ENCODE measurements at regions not wholly inside any gene's neighbourhood (a gene's known extent, or its start where the extent isn't known, plus 50 kb on each side); places are given as distances from the start of the nearest gene placed in this dataset.

DNA sequence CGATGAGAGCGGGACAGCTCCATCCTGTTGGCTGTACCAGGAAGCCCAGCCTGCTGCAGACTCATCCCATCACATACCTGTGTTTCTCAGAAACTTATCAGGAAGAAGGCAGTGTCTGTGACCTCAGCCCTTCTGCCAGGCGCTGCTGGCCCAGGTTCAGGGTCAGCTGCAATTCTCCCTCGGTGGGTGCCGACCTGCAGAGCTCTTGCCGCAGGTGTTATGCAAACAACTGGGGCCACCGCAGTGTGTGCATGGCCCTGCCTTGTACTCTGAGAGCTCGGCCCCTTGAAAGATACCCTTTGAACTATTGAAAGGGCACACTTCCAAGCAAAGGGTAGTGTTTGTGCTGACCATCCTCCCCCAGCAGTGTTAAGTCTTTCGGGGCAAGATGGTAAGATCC, 322.2 kb upstream of the DIO3 start:
- no peak overlapping the region for H3K4me3 ChIP-seq (ENCODE audit: low read depth in 1 of 2, low read length in 2 of 2)

DNA sequence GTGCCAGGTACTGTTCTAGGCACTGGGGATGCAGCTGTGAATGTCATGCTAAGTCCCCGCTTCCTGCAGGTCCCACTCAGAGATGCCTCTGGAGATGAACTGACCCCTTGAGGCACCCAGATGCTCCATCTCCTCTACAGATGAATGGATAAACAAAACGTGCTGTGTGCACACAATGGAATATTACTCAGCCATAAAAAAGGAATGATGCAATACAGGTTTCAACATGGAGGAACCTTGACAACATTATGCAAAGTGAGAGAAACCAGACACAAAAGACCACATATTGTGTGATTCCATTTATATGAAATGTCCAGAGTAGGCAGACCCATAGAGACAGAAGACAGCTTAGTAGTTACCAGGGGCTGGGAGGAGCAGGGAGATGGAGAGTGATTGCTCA, 320.1 kb upstream of the DIO3 start:
- Histone ChIP-seq H3K27ac (ENCODE audit: low read length) (no peak overlapping the region), H3K9me3 (ENCODE audit: insufficient read depth, low read length, severe bottlenecking) (no peaks in the 10 kb centered on the region)

More for the DNA sequence above, 322.2 kb upstream of the DIO3 start:
- DNase-seq (peak; percentile 3), ATAC-seq (ENCODE audit: insufficient read depth, low read depth) (no peak)
- Histone ChIP-seq H3K4me2 (ENCODE audit: insufficient read depth, low read length) (no peak overlapping the region), H3K4me1 (ENCODE audit: insufficient read depth, low read length) (peaks cover 13% of the 10 kb centered on the region), H3K9ac (ENCODE audit: low read depth, low read length) (no peak overlapping the region), H2AFZ (ENCODE audit: low read depth, low read length) (no peak overlapping the region), H3K9me3 (ENCODE audit: insufficient read depth, low read length, severe bottlenecking) (no peaks in the 10 kb centered on the region), H3K79me2 (ENCODE audit: insufficient read depth, low read length) (no peaks in the 10 kb centered on the region), H3K27me3 (ENCODE audit: insufficient read depth, low read length, poor library complexity) (peaks cover 14% of the 10 kb centered on the region), H3K27ac (ENCODE audit: low read length) (no peak overlapping the region), H3K36me3 (ENCODE audit: insufficient read depth, low read length) (no peaks in the 10 kb centered on the region), H4K20me1 (ENCODE audit: insufficient read depth, low read length) (no peaks in the 10 kb centered on the region)
- TF ChIP-seq, protein P1, sequence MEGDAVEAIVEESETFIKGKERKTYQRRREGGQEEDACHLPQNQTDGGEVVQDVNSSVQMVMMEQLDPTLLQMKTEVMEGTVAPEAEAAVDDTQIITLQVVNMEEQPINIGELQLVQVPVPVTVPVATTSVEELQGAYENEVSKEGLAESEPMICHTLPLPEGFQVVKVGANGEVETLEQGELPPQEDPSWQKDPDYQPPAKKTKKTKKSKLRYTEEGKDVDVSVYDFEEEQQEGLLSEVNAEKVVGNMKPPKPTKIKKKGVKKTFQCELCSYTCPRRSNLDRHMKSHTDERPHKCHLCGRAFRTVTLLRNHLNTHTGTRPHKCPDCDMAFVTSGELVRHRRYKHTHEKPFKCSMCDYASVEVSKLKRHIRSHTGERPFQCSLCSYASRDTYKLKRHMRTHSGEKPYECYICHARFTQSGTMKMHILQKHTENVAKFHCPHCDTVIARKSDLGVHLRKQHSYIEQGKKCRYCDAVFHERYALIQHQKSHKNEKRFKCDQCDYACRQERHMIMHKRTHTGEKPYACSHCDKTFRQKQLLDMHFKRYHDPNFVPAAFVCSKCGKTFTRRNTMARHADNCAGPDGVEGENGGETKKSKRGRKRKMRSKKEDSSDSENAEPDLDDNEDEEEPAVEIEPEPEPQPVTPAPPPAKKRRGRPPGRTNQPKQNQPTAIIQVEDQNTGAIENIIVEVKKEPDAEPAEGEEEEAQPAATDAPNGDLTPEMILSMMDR (IDR thresholded peaks at IDR 0.05; ENCODE audit: borderline replicate concordance, extremely low read depth, low read length, poor library complexity, severe bottlenecking) = no peak
- TF ChIP-seq EZH2 (IDR thresholded peaks at IDR 0.05; ENCODE audit: borderline replicate concordance, low read depth, low read length, severe bottlenecking) = no peak

DNA sequence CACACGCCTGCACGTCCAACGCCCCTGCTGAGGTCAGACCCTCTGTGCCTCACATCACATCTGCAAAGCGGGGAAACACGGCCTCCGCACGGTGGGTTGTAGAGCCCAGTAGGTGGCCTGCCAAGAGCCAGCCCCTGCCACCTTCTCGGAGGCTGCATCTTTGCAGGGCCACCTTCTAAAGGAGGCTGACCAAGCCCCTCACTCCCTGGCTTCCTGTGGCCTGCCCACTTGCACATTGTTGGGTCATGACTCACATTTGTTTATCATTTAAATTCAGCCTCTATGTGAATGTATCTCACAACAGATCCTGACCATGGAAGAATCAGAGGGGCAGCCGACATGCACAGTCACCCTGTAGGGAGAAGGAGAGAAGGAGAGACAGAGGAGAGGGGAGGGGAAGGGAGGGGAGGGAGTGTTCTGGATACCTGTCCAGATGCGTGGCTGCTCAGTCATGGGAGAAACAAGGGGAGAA, 319.5 kb upstream of the DIO3 start:
- Histone ChIP-seq H3K9me3 (ENCODE audit: insufficient read depth, low read length, severe bottlenecking) (peaks cover 5% of the 10 kb centered on the region), H3K79me2 (ENCODE audit: insufficient read depth, low read length) (no peaks in the 10 kb centered on the region), H3K4me2 (ENCODE audit: insufficient read depth, low read length) (no peak overlapping the region), H3K4me3 (ENCODE audit: low read depth in 1 of 2, low read length in 2 of 2) (no peak overlapping the region), H3K9ac (ENCODE audit: low read depth, low read length) (no peak overlapping the region), H3K4me1 (ENCODE audit: insufficient read depth, low read length) (no peaks in the 10 kb centered on the region), H3K27me3 (ENCODE audit: insufficient read depth, low read length, poor library complexity) (peaks cover 14% of the 10 kb centered on the region), H2AFZ (ENCODE audit: low read depth, low read length) (no peak overlapping the region), H4K20me1 (ENCODE audit: insufficient read depth, low read length) (no peaks in the 10 kb centered on the region), H3K36me3 (ENCODE audit: insufficient read depth, low read length) (no peaks in the 10 kb centered on the region), H3K27ac (ENCODE audit: low read length) (no peak overlapping the region)
- ATAC-seq (ENCODE audit: insufficient read depth, low read depth) = no peak
- DNase-seq = peak; percentile 1
- TF ChIP-seq, protein P1 (IDR thresholded peaks at IDR 0.05; ENCODE audit: borderline replicate concordance, extremely low read depth, low read length, poor library complexity, severe bottlenecking) = no peak
- TF ChIP-seq EZH2 (IDR thresholded peaks at IDR 0.05; ENCODE audit: borderline replicate concordance, low read depth, low read length, severe bottlenecking) = no peak

More for the DNA sequence above, 320.1 kb upstream of the DIO3 start:
- Histone ChIP-seq H3K4me3 (ENCODE audit: low read depth in 1 of 2, low read length in 2 of 2) (no peak overlapping the region), H3K4me1 (ENCODE audit: insufficient read depth, low read length) (no peaks in the 10 kb centered on the region), H4K20me1 (ENCODE audit: insufficient read depth, low read length) (no peaks in the 10 kb centered on the region), H2AFZ (ENCODE audit: low read depth, low read length) (no peak overlapping the region), H3K4me2 (ENCODE audit: insufficient read depth, low read length) (no peak overlapping the region), H3K27me3 (ENCODE audit: insufficient read depth, low read length, poor library complexity) (peaks cover 14% of the 10 kb centered on the region), H3K9ac (ENCODE audit: low read depth, low read length) (no peak overlapping the region), H3K79me2 (ENCODE audit: insufficient read depth, low read length) (no peaks in the 10 kb centered on the region), H3K36me3 (ENCODE audit: insufficient read depth, low read length) (no peaks in the 10 kb centered on the region)
- TF ChIP-seq EZH2 (IDR thresholded peaks at IDR 0.05; ENCODE audit: borderline replicate concordance, low read depth, low read length, severe bottlenecking) = no peak
- TF ChIP-seq, protein P1 (IDR thresholded peaks at IDR 0.05; ENCODE audit: borderline replicate concordance, extremely low read depth, low read length, poor library complexity, severe bottlenecking) = no peak
- DNase-seq (no peak), ATAC-seq (ENCODE audit: insufficient read depth, low read depth) (no peak)
